Activated T-helper 1 cell treated with anti-CD3 and anti-CD28 coated beads, Interleukin-12 subunit alpha, Interleukin-12 subunit beta, Interleukin-2, Interleukin-4 antibody, amounts not matched to agents 30 ng/mL and 10 ng/mL and 1 ng/mL, durations not matched to agents 14 hours and 24 hours and 36 hours (primary cell): ENCODE measurements at regions not wholly inside any gene's neighbourhood (a gene's known extent, or its start where the extent isn't known, plus 50 kb on each side); places are given as distances from the start of the nearest gene placed in this dataset.

Experiments used
- DNase-seq: peaks from one replicate; pipeline ENCODE4 v3.0.0; 2021; ENCODE audit warnings: low spot score
- H3K27ac Mint-ChIP-seq: one replicate; pipeline ENCODE4 v1.8.0; 2021; ENCODE audit warnings: mild to moderate bottlenecking, mixed read lengths
- H3K27me3 Mint-ChIP-seq: one replicate; pipeline ENCODE4 v1.8.0; 2022; ENCODE audit warnings: mild to moderate bottlenecking, moderate library complexity, mixed read lengths; ENCODE audit not compliant: insufficient read depth
- H3K36me3 Mint-ChIP-seq: one replicate; pipeline ENCODE4 v1.8.0; 2021; ENCODE audit warnings: low read depth, mixed read lengths
- H3K4me1 Mint-ChIP-seq: one replicate; pipeline ENCODE4 v1.8.0; 2021; ENCODE audit warnings: low read depth, mixed read lengths
- H3K4me3 Mint-ChIP-seq: one replicate; pipeline ENCODE4 v1.8.0; 2021; ENCODE audit warnings: mild to moderate bottlenecking, moderate library complexity, mixed read lengths
- H3K9me3 Mint-ChIP-seq: one replicate; pipeline ENCODE4 v1.8.0; 2021; ENCODE audit warnings: mixed read lengths
- intact Hi-C: fragments of 100-400 bp; cut with micrococcal nuclease; formaldehyde crosslinking; loops from one replicate; pipeline ENCODE4 v1.15.1; 2024

DNA sequence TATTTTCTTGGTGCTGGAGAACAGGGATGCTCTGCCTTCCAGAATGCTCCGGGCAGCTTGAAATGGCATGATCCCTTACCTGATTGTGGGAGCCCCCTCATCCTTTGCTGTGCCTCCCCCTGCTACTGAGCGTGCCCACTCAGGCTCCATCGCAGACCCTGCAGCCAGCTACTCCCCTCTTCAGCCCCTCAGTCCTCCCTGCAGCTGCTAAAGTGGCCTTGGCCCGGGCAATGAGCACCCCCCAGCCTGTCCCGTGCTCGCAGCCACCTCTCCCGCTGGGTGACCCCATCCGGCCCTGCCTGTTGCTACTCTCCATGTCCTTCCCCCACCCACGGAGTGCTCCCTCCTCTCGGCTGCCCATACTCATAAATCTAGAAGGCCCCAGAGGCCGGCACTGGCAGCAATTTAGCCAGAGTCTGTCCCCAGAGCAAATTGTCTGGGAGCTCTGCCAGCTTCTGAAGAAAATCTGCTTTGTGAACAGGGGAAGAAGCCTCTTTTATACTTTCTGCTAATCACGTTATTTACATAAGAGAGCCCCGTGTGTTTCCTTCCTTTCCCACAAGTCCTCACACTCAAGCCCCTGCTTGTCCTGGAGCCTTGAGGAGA is 143.7 kb upstream of the FRMD6 start:
- Mint-ChIP-seq H3K4me1 (no peaks in the 10 kb centered on the region), H3K9me3 (no peaks in the 10 kb centered on the region), H3K27me3 (peaks cover 1% of the 10 kb centered on the region), H3K36me3 (no peaks in the 10 kb centered on the region), H3K27ac (no peak overlapping the region), H3K4me3 (no peak overlapping the region)
- DNase-seq: no peak
- intact Hi-C loops: no loop called here

DNA sequence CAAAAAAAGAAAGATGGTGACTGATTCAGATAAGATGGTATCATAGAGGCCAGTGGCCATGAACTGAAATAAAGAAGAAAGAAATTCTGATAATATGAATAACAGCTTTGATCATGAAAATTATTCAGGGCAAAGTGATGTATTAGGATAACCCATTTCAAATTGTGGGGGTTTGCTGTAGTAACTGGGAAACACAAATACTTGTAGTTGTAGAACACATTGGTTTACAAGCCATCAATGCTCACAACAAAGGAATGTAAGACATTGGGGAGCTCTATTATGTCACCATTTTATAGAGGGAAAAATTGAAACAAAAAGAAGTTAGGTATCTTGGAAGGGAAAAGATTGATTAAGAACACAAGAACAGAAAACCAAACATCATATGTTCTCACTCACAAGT is 140.4 kb upstream of the FRMD6 start:
- peaks cover 1% of the 10 kb centered on the region for H3K27me3 Mint-ChIP-seq
- DNase-seq: no peak
- H3K27ac Mint-ChIP-seq: no peak overlapping the region
- no peaks in the 10 kb centered on the region for H3K36me3 Mint-ChIP-seq
- no peaks in the 10 kb centered on the region for H3K4me1 Mint-ChIP-seq
- H3K4me3 Mint-ChIP-seq: no peak overlapping the region
- H3K9me3 Mint-ChIP-seq: no peaks in the 10 kb centered on the region
- intact Hi-C loops: no loop called here

DNA sequence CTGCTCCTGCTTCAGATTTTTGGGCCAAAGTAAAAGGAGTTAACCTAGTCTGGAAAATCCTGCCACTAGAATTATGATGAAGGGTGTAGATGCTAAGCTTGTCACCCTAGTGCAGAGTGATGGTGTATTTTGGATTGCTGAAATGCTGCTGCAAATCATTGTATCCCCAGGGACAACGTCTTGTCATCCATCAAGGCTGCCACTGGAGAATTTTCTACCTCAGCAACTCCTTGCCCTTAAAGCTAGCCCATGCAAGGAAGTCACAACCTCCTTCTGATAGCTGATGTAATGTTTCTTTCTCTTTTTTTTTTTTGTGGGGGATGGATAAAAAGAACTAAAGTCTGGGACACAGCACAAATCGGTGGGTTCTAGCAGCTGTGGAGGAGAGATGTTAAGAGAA is 139.4 kb upstream of the FRMD6 start:
- H3K4me1 Mint-ChIP-seq: no peaks in the 10 kb centered on the region
- no peak overlapping the region for H3K27ac Mint-ChIP-seq
- intact Hi-C loops: no loop called here
- no peaks in the 10 kb centered on the region for H3K36me3 Mint-ChIP-seq
- no peaks in the 10 kb centered on the region for H3K9me3 Mint-ChIP-seq
- H3K27me3 Mint-ChIP-seq: peaks cover 1% of the 10 kb centered on the region
- no peak for DNase-seq
- no peak overlapping the region for H3K4me3 Mint-ChIP-seq

- intact Hi-C loops: no loop called here
- Mint-ChIP-seq H3K27ac (no peak overlapping the region), H3K36me3 (no peaks in the 10 kb centered on the region), H3K4me3 (no peak overlapping the region), H3K9me3 (no peaks in the 10 kb centered on the region), H3K4me1 (no peaks in the 10 kb centered on the region), H3K27me3 (peaks cover 1% of the 10 kb centered on the region)
- no peak for DNase-seq
Observed at GRCh38 chr14:51513281-51513680, 138.4 kb upstream of the FRMD6 start.

DNA sequence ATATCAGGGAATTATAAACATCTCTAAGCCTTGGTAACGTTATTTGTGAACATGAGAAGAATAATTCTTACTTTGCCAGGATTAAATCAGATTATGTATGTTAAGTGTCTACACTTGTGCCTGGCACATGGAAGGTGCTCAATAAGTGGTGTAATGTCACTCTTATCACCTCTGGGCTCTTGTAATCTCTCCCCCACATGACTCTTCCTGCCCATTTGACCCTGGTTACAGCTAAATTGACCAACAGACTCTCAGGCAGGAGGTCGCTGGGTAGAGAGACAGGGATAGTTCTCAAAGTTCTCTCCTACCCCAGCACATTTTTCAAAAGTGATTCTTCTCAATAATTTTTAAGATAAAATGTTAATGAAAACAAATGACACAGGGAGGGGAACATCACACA is 137.8 kb upstream of the FRMD6 start:
- H3K4me1 Mint-ChIP-seq: no peaks in the 10 kb centered on the region
- H3K9me3 Mint-ChIP-seq: no peaks in the 10 kb centered on the region
- no peak overlapping the region for H3K4me3 Mint-ChIP-seq
- no peak for DNase-seq
- no peak overlapping the region for H3K27ac Mint-ChIP-seq
- no peaks in the 10 kb centered on the region for H3K36me3 Mint-ChIP-seq
- intact Hi-C loops: no loop called here
- H3K27me3 Mint-ChIP-seq: no peaks in the 10 kb centered on the region

GRCh38 chr14:51515611-51516010 is 136.1 kb upstream of the FRMD6 start:
- Mint-ChIP-seq H3K9me3 (no peaks in the 10 kb centered on the region), H3K36me3 (no peaks in the 10 kb centered on the region), H3K4me3 (no peak overlapping the region), H3K4me1 (no peaks in the 10 kb centered on the region), H3K27me3 (no peaks in the 10 kb centered on the region), H3K27ac (no peak overlapping the region)
- no peak for DNase-seq
- intact Hi-C loops: no loop called here

DNA sequence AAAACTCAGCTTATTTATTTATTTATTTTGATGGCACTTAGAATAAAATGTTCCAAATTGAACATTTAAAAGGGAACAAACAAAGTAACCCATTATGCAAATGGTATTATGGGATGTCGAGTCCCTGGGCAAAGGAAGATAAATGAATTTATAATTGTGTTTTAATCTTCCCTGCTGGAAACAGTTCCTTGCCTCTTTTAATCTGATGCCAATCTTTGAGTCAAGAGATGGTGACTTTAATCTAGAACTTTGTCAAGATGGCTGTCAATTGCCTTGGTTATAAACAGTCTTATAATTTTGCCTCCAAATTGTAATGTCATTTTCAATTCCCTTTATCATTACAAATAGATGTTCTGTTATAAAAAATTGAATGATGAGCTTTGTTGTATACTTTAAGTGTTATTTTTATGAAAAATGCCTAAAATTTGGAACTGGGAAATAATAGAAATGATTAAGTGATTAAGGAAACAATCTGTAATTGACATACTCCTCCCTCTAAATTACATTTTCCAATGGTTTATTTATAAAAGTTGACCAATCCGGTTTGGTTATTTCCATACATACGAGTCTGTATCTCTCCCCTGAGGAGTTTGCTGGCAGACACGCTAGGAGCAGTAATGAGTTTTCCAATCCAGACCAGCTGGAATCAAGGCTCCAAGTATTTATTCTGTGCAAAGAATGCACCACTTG is 134.9 kb upstream of the FRMD6 start:
- intact Hi-C loops: no loop called here
- Mint-ChIP-seq H3K9me3 (no peaks in the 10 kb centered on the region), H3K36me3 (no peaks in the 10 kb centered on the region), H3K4me1 (no peaks in the 10 kb centered on the region), H3K4me3 (no peak overlapping the region), H3K27ac (no peak overlapping the region), H3K27me3 (no peaks in the 10 kb centered on the region)
- DNase-seq: no peak

DNA sequence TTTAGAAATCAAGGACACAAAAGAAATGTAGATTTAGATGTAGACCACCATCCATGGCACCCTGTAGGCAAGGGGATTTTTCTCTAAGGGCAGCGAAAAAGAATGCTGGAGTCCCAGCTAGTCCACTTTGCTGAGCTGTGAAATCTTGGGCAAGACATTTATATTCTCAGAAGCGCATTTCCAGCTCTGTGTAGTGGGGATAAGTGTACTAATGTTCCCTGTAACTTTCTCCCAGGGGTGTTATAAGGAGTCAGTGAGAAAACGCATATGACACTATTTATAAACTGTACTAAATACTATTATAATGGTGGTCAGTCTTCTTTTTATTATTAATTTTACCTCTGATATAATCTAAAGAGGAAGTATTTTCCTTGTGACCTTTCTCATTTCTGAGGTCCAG is 133.4 kb upstream of the FRMD6 start:
- H3K36me3 Mint-ChIP-seq: no peaks in the 10 kb centered on the region
- DNase-seq: no peak
- H3K27ac Mint-ChIP-seq: no peak overlapping the region

DNA sequence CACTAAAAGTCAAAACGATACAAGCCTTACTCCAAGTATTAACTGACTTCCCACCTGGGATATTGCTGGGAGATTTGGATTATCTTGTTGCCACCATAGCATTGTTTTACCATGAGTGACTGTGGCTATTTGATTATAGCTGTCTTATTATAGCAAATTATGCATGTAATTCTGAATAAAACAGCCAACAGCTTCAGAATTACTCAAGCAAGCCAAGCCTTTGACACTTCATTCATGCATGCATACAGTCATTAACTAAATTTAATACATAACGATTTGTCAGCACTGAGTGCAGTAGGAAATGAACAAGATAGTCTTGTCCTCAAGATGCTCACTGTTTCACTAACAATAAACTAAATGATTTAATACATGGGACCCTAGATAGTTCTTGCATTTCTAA is 133.0 kb upstream of the FRMD6 start:
- Mint-ChIP-seq H3K27me3 (no peaks in the 10 kb centered on the region), H3K4me1 (no peaks in the 10 kb centered on the region), H3K9me3 (no peaks in the 10 kb centered on the region), H3K4me3 (no peak overlapping the region), H3K27ac (no peak overlapping the region), H3K36me3 (no peaks in the 10 kb centered on the region)
- intact Hi-C loops: no loop called here
- DNase-seq: no peak

More for the DNA sequence above, 133.4 kb upstream of the FRMD6 start:
- no peak overlapping the region for H3K4me3 Mint-ChIP-seq
- intact Hi-C loops: no loop called here
- H3K9me3 Mint-ChIP-seq: no peaks in the 10 kb centered on the region
- H3K4me1 Mint-ChIP-seq: no peaks in the 10 kb centered on the region
- no peaks in the 10 kb centered on the region for H3K27me3 Mint-ChIP-seq

- Mint-ChIP-seq H3K4me3 (no peak overlapping the region), H3K36me3 (no peaks in the 10 kb centered on the region), H3K4me1 (no peaks in the 10 kb centered on the region), H3K27ac (no peak overlapping the region), H3K27me3 (no peaks in the 10 kb centered on the region), H3K9me3 (no peaks in the 10 kb centered on the region)
- intact Hi-C loops: no loop called here
- no peak for DNase-seq
Observed at GRCh38 chr14:51520087-51520486, 131.6 kb upstream of the FRMD6 start.

GRCh38 chr14:51521764-51522163 is 129.9 kb upstream of the FRMD6 start:
- no peaks in the 10 kb centered on the region for H3K27me3 Mint-ChIP-seq
- no peak for DNase-seq
- H3K9me3 Mint-ChIP-seq: no peaks in the 10 kb centered on the region
- no peak overlapping the region for H3K4me3 Mint-ChIP-seq
- H3K36me3 Mint-ChIP-seq: no peaks in the 10 kb centered on the region
- intact Hi-C loops: no loop called here
- no peaks in the 10 kb centered on the region for H3K4me1 Mint-ChIP-seq
- no peak overlapping the region for H3K27ac Mint-ChIP-seq

- Mint-ChIP-seq H3K4me1 (no peaks in the 10 kb centered on the region), H3K4me3 (no peak overlapping the region), H3K27me3 (peaks cover under 1% of the 10 kb centered on the region), H3K27ac (no peak overlapping the region), H3K9me3 (no peaks in the 10 kb centered on the region), H3K36me3 (no peaks in the 10 kb centered on the region)
- intact Hi-C loops: no loop called here
- no peak for DNase-seq
Observed at GRCh38 chr14:51523243-51523642, 128.5 kb upstream of the FRMD6 start.

DNA sequence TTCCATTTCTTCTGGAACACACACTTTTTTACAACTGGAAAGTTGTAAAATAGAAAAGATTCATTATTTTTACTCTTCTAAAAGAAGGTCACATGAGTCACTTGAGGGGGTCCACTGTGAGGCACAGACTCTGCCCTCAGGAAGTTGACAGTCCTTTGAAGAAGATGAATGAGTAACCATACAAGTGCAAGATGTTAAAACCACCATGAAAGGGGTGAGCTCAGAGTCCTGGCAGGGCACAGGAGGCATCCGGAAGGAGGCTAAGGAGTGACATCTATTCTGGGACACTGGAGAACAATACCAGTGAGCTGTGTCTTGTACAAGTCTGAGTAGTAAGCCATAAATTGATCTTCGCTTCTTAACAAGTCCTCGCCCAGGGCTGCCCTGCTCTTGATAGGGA is 126.0 kb upstream of the FRMD6 start:
- Mint-ChIP-seq H3K9me3 (no peaks in the 10 kb centered on the region), H3K27ac (no peak overlapping the region), H3K36me3 (no peaks in the 10 kb centered on the region), H3K27me3 (peaks cover 3% of the 10 kb centered on the region), H3K4me1 (no peaks in the 10 kb centered on the region), H3K4me3 (no peak overlapping the region)
- intact Hi-C loops: no loop called here
- no peak for DNase-seq

- Mint-ChIP-seq H3K9me3 (no peaks in the 10 kb centered on the region), H3K4me1 (no peaks in the 10 kb centered on the region), H3K27me3 (peaks cover 3% of the 10 kb centered on the region), H3K27ac (no peak overlapping the region), H3K4me3 (no peak overlapping the region), H3K36me3 (no peaks in the 10 kb centered on the region)
- no peak for DNase-seq
- intact Hi-C loops: no loop called here
Observed at GRCh38 chr14:51527073-51527472, 124.6 kb upstream of the FRMD6 start.
